Keratinocyte (primary cell): ENCODE measurements at regions not wholly inside any gene's neighbourhood (a gene's known extent, or its start where the extent isn't known, plus 50 kb on each side); places are given as distances from the start of the nearest gene placed in this dataset.
"Not testable (repeated sequence)": the region's sequence is repeated elsewhere in the genome, so short reads cannot be mapped to it uniquely, and the experiment has no call there.

ENCODE experiments used
- DNase-seq: peaks from one replicate; pipeline ENCODE4 v3.0.0-alpha.2; 2011; ENCODE audit warnings: low read depth, missing footprints, low spot score
- FAIRE-seq: peaks from 2 replicates; lab custom pipeline; 2011; peaks lifted over from hg19 to GRCh38; lab: Jason Lieb, UNC
- H2AFZ ChIP-seq: 2 replicates; pipeline ENCODE4 v1.6.0; 2012; ENCODE audit warnings: low read length, control low read depth, inconsistent platforms; ENCODE audit not compliant: control insufficient read depth
- H3K27ac ChIP-seq: 2 replicates; pipeline ENCODE4 v1.5.1; 2011; ENCODE audit warnings: low read length; ENCODE audit not compliant: control insufficient read depth, insufficient read depth
- H3K27me3 ChIP-seq: 3 replicates; pipeline ENCODE4 v1.6.0; 2011; ENCODE audit warnings: low read length; ENCODE audit not compliant: control insufficient read depth, insufficient read depth; ENCODE audit errors: extremely low read depth
- H3K36me3 ChIP-seq, 2 experiments: 2 replicates in 1 of 2; 3 replicates in 1 of 2; pipeline ENCODE4 v1.5.1; 2011; ENCODE audit warnings: low read length in 2 of 2, mild to moderate bottlenecking in 1 of 2; ENCODE audit not compliant: control insufficient read depth in 2 of 2, insufficient read depth in 2 of 2; ENCODE audit errors: extremely low read depth in 1 of 2
- H3K4me1 ChIP-seq: 3 replicates; pipeline ENCODE4 v1.5.1; 2011; ENCODE audit warnings: low read length; ENCODE audit not compliant: control insufficient read depth, insufficient read depth; ENCODE audit errors: extremely low read depth
- H3K4me2 ChIP-seq: 3 replicates; pipeline ENCODE4 v1.6.0; 2011; ENCODE audit warnings: low read depth, low read length; ENCODE audit not compliant: control insufficient read depth, insufficient read depth; ENCODE audit errors: extremely low read depth
- H3K4me3 ChIP-seq, 3 experiments: fragments of 200-600 bp in 1 of 3; sonication (generic) in 1 of 3; 2 replicates in 2 of 3; 3 replicates in 1 of 3; pipeline ENCODE4 v1.5.1; 2011 to 2016; ENCODE audit warnings: low read length in 3 of 3, mild to moderate bottlenecking in 3 of 3, control low read depth in 2 of 3, inconsistent platforms in 1 of 3, low read depth in 1 of 3, mixed read lengths in 1 of 3, mixed run types in 1 of 3, moderate library complexity in 1 of 3; ENCODE audit not compliant: control insufficient read depth in 2 of 3, insufficient read depth in 2 of 3; ENCODE audit errors: extremely low read depth in 1 of 3
- H3K79me2 ChIP-seq: 2 replicates; pipeline ENCODE4 v1.6.0; 2012; ENCODE audit warnings: low read length; ENCODE audit not compliant: control insufficient read depth, insufficient read depth
- H3K9ac ChIP-seq: 3 replicates; pipeline ENCODE4 v1.6.0; 2011; ENCODE audit warnings: low read length; ENCODE audit not compliant: control insufficient read depth, insufficient read depth; ENCODE audit errors: extremely low read depth
- H3K9me1 ChIP-seq: 3 replicates; pipeline ENCODE4 v1.6.0; 2011; ENCODE audit warnings: low read length; ENCODE audit not compliant: control insufficient read depth, insufficient read depth; ENCODE audit errors: extremely low read depth
- H3K9me3 ChIP-seq: 2 replicates; pipeline ENCODE4 v1.5.1; 2012; ENCODE audit warnings: low read depth, low read length; ENCODE audit not compliant: control insufficient read depth
- H4K20me1 ChIP-seq: 3 replicates; pipeline ENCODE4 v1.6.0; 2011; ENCODE audit warnings: low read length; ENCODE audit not compliant: control insufficient read depth, insufficient read depth; ENCODE audit errors: extremely low read depth
- EZH2 ChIP-seq: IDR thresholded peaks from one replicate; pipeline ENCODE4 v1.6.1; 2012; ENCODE audit warnings: inconsistent platforms, mild to moderate bottlenecking, low read length, moderate library complexity
- dilution Hi-C: fragments of 300-500 bp; cut with MboI; formaldehyde crosslinking; loops from one replicate; pipeline ENCODE4 v1.7.0; 2020; ENCODE audit warnings: low sequenced_read_pairs; ENCODE audit not compliant: extremely low pct_ligation_motif_present
- TF ChIP-seq, protein P1 (sequence below), 3 experiments: IDR thresholded peaks in 1 of 3; conservative IDR thresholded peaks in 1 of 3; optimal IDR thresholded peaks in 1 of 3; 2 replicates in 2 of 3; 3 replicates in 1 of 3; pipeline versions ENCODE3 to v1.5.1; 2011; ENCODE audit warnings: low read length in 3 of 3, mild to moderate bottlenecking in 3 of 3, moderate library complexity in 2 of 3, control low read depth in 1 of 3, inconsistent platforms in 1 of 3; ENCODE audit not compliant: insufficient read depth in 2 of 3; ENCODE audit errors: extremely low read depth in 1 of 3

DNA sequence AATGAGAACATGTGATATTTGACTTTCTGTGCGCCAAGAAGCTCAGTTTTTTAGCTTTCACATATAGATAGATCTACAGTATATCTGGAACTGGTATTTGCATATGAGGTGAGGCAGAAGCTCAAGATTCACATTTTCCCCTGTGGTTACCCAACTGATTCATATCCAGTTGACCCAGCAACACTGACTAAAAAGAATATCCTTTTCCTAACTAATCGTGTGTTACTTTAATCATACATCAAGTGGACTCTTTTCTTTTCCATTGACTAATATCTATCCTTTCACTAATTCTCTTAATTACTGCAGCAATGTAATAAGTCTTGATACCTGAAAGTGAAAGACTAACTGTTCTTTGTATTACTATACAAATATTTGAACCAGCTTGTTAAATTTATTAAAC is 236.1 kb downstream of the AEBP2 start:
- DNase-seq (no peak), FAIRE-seq (no peak)
- no peaks in the 10 kb centered on the region for H4K20me1 ChIP-seq
- no peak for TF ChIP-seq EZH2
- TF ChIP-seq, protein P1, sequence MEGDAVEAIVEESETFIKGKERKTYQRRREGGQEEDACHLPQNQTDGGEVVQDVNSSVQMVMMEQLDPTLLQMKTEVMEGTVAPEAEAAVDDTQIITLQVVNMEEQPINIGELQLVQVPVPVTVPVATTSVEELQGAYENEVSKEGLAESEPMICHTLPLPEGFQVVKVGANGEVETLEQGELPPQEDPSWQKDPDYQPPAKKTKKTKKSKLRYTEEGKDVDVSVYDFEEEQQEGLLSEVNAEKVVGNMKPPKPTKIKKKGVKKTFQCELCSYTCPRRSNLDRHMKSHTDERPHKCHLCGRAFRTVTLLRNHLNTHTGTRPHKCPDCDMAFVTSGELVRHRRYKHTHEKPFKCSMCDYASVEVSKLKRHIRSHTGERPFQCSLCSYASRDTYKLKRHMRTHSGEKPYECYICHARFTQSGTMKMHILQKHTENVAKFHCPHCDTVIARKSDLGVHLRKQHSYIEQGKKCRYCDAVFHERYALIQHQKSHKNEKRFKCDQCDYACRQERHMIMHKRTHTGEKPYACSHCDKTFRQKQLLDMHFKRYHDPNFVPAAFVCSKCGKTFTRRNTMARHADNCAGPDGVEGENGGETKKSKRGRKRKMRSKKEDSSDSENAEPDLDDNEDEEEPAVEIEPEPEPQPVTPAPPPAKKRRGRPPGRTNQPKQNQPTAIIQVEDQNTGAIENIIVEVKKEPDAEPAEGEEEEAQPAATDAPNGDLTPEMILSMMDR (optimal IDR thresholded peaks at IDR 0.05 in 1 of 3, IDR thresholded peaks at IDR 0.05 in 1 of 3, conservative IDR thresholded peaks at IDR 0.05 in 1 of 3; ENCODE audit: extremely low read depth in 1 of 3, insufficient read depth in 2 of 3, low read length in 3 of 3), result no peak
- no peaks in the 10 kb centered on the region for H3K79me2 ChIP-seq
- no peak overlapping the region for H3K4me3 ChIP-seq
- no peaks in the 10 kb centered on the region for H3K36me3 ChIP-seq
- no peaks in the 10 kb centered on the region for H3K4me1 ChIP-seq
- no peaks in the 10 kb centered on the region for H3K9me1 ChIP-seq
- H2AFZ ChIP-seq, result no peak overlapping the region
- H3K4me2 ChIP-seq, result no peak overlapping the region
- no peaks in the 10 kb centered on the region for H3K27me3 ChIP-seq
- H3K27ac ChIP-seq, result no peak overlapping the region
- dilution Hi-C loops, result no loop called here
- H3K9me3 ChIP-seq, result no peaks in the 10 kb centered on the region
- H3K9ac ChIP-seq, result no peak overlapping the region

DNA sequence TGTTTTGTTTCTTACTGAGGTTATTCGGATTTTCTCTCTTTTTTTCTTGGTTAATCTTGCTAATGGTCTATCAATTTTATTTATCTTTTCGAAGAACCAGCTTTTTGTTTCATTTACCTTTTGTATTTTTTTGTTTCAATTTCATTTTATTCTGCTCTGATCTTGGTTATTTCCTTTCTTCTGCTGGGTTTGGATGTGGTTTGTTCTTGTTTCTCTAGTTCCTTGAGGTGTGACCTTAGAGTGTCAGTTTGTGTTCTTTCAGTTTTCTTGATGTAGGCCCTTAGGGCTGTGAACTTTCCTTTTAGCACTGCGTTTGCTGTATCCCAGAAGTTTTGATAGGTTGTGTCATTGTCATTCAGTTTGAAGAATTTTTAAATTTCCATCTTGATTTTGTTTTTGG is 239.2 kb downstream of the AEBP2 start:
- H3K4me3 ChIP-seq, FAIRE-seq: not testable (repeated sequence)

DNA sequence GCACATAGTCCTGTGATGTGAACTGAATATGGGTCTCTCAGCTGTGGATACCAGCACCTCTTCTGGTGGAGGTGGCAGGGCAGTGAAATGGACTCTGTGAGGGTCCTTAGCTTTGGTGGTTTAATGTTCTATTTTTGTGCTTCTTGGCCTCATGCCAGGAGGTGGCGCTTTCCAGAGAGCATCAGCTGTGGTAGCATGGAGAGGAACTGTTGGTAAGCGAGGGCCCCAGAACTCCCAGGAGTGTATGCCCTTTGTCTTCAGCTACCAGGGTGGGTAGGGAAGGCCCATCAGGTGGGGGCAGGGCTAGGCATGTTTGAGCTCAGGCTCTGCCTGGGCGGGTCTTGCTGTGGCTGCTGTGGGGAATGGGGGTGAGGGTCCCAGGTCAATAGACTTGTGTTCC is 241.7 kb downstream of the AEBP2 start:
- FAIRE-seq (no peak), DNase-seq (no peak)
- Histone ChIP-seq H3K9me1 (no peaks in the 10 kb centered on the region), H3K4me2 (no peak overlapping the region), H3K4me3 (no peak overlapping the region), H2AFZ (no peak overlapping the region), H3K27ac (no peak overlapping the region), H3K9me3 (no peaks in the 10 kb centered on the region), H3K36me3 (no peaks in the 10 kb centered on the region), H3K4me1 (peaks cover 9% of the 10 kb centered on the region), H4K20me1 (no peaks in the 10 kb centered on the region), H3K27me3 (no peaks in the 10 kb centered on the region), H3K9ac (no peak overlapping the region), H3K79me2 (no peaks in the 10 kb centered on the region)
- TF ChIP-seq, protein P1 (optimal IDR thresholded peaks at IDR 0.05 in 1 of 3, IDR thresholded peaks at IDR 0.05 in 1 of 3, conservative IDR thresholded peaks at IDR 0.05 in 1 of 3; ENCODE audit: extremely low read depth in 1 of 3, insufficient read depth in 2 of 3, low read length in 3 of 3), result no peak
- no peak for TF ChIP-seq EZH2
- dilution Hi-C loops, result no loop called here

More for the DNA sequence above, 239.2 kb downstream of the AEBP2 start:
- H3K27me3 ChIP-seq, H3K9me1 ChIP-seq, H4K20me1 ChIP-seq, dilution Hi-C loops, H3K36me3 ChIP-seq, H3K4me1 ChIP-seq, DNase-seq, H3K4me2 ChIP-seq, H3K9me3 ChIP-seq, H3K9ac ChIP-seq, H2AFZ ChIP-seq, H3K79me2 ChIP-seq, H3K27ac ChIP-seq: not testable (repeated sequence)
